ENCODE measurements at regions not wholly inside any gene's neighbourhood (a gene's known extent, or its start where the extent isn't known, plus 50 kb on each side); places are given as distances from the start of the nearest gene placed in this dataset.
"Not testable (repeated sequence)": the region's sequence is repeated elsewhere in the genome, so short reads cannot be mapped to it uniquely, and the experiment has no call there.

GRCh38 chr1:116291024-116291423, 82.0 kb upstream of the ATP1A1 start:
- Histone ChIP-seq H3K4me3 (ENCODE audit: low read depth, low read length) (no peak overlapping the region), H2AFZ (no peak overlapping the region), H3K27me3 (ENCODE audit: control insufficient read depth, insufficient read depth, low read length) (no peaks in the 10 kb centered on the region), H3K79me2 (no peaks in the 10 kb centered on the region), H3K27ac (peak overlapping the region; percentile 98), H3K4me1 (peaks cover 66% of the 10 kb centered on the region), H3K9me3 (ENCODE audit: control insufficient read depth, low read length) (no peaks in the 10 kb centered on the region), H3K9ac (no peak overlapping the region), H3K36me3 (ENCODE audit: control insufficient read depth, insufficient read depth, low read length) (no peaks in the 10 kb centered on the region), H3K4me2 (ENCODE audit: low read length) (no peak overlapping the region)
- TF ChIP-seq CTCF (IDR thresholded peaks at IDR 0.05) = no peak

- TF ChIP-seq CTCF (IDR thresholded peaks at IDR 0.05) = no peak
- H3K4me3 ChIP-seq (ENCODE audit: low read depth, low read length) = no peak overlapping the region
- no peaks in the 10 kb centered on the region for H3K79me2 ChIP-seq
- H3K4me1 ChIP-seq = peaks cover 45% of the 10 kb centered on the region
- peak overlapping the region; percentile 98 for H3K27ac ChIP-seq
- no peaks in the 10 kb centered on the region for H3K9me3 ChIP-seq (ENCODE audit: control insufficient read depth, low read length)
- H3K36me3 ChIP-seq (ENCODE audit: control insufficient read depth, insufficient read depth, low read length) = no peaks in the 10 kb centered on the region
- peak overlapping the region; percentile 39 for H3K4me2 ChIP-seq (ENCODE audit: low read length)
- no peaks in the 10 kb centered on the region for H3K27me3 ChIP-seq (ENCODE audit: control insufficient read depth, insufficient read depth, low read length)
- H2AFZ ChIP-seq = peak overlapping the region; percentile 20
- no peak overlapping the region for H3K9ac ChIP-seq
Measured at GRCh38 chr1:116292929-116293725, 79.9 kb upstream of the ATP1A1 start.

- Histone ChIP-seq H3K27me3 (ENCODE audit: control insufficient read depth, insufficient read depth, low read length) (no peaks in the 10 kb centered on the region), H3K36me3 (ENCODE audit: control insufficient read depth, insufficient read depth, low read length) (no peaks in the 10 kb centered on the region), H3K4me2 (ENCODE audit: low read length) (no peak overlapping the region), H3K9ac (no peak overlapping the region), H3K9me3 (ENCODE audit: control insufficient read depth, low read length) (no peaks in the 10 kb centered on the region), H3K27ac (no peak overlapping the region), H3K4me1 (peaks cover 21% of the 10 kb centered on the region), H2AFZ (no peak overlapping the region), H3K79me2 (no peaks in the 10 kb centered on the region), H3K4me3 (ENCODE audit: low read depth, low read length) (no peak overlapping the region)
- no peak for TF ChIP-seq CTCF (IDR thresholded peaks at IDR 0.05)
Measured at GRCh38 chr1:116297495-116298212, 75.4 kb upstream of the ATP1A1 start.

- not testable (repeated sequence) for H3K36me3 ChIP-seq (ENCODE audit: control insufficient read depth, insufficient read depth, low read length); H3K9me3 ChIP-seq (ENCODE audit: control insufficient read depth, low read length); H3K4me3 ChIP-seq (ENCODE audit: low read depth, low read length); H2AFZ ChIP-seq; H3K79me2 ChIP-seq; H3K4me2 ChIP-seq (ENCODE audit: low read length); H3K9ac ChIP-seq; H3K27me3 ChIP-seq (ENCODE audit: control insufficient read depth, insufficient read depth, low read length)
- peak overlapping the region; percentile 81 for H3K27ac ChIP-seq
- H3K4me1 ChIP-seq = peaks cover 17% of the 10 kb centered on the region
Measured at GRCh38 chr1:116298213-116298579, 74.8 kb upstream of the ATP1A1 start.

GRCh38 chr1:116298746-116299145, 74.3 kb upstream of the ATP1A1 start:
- TF ChIP-seq CTCF (IDR thresholded peaks at IDR 0.05) = no peak
- Histone ChIP-seq H3K27ac (peak overlapping the region; percentile 81), H3K27me3 (ENCODE audit: control insufficient read depth, insufficient read depth, low read length) (no peaks in the 10 kb centered on the region), H3K4me2 (ENCODE audit: low read length) (peak overlapping the region; percentile 16), H3K36me3 (ENCODE audit: control insufficient read depth, insufficient read depth, low read length) (no peaks in the 10 kb centered on the region), H3K4me3 (ENCODE audit: low read depth, low read length) (no peak overlapping the region), H3K9me3 (ENCODE audit: control insufficient read depth, low read length) (no peaks in the 10 kb centered on the region), H3K4me1 (peaks cover 12% of the 10 kb centered on the region), H3K79me2 (no peaks in the 10 kb centered on the region), H2AFZ (no peak overlapping the region), H3K9ac (no peak overlapping the region)
